CD4-positive, alpha-beta T cell (primary cell): ENCODE measurements at regions not wholly inside any gene's neighbourhood (a gene's known extent, or its start where the extent isn't known, plus 50 kb on each side); places are given as distances from the start of the nearest gene placed in this dataset.

ENCODE experiments used
- ATAC-seq: fragments of 200-7000 bp; cut with Tn5 transposase; one replicate; pipeline ENCODE4 v1.10.0; 2022; ENCODE audit warnings: mild to moderate bottlenecking; ENCODE audit not compliant: poor library complexity
- CTCF ChIA-PET: fragments of 350-600 bp; sonication (Branson Sonifier 250); formaldehyde crosslinking; loops from one replicate; lab custom pipeline; 2021; ENCODE audit warnings: antibody characterized with exemption, inconsistent platforms; lab: Charles Lee
- POLR2A ChIA-PET: fragments of 350-600 bp; sonication (Branson Sonifier 250); formaldehyde crosslinking; loops from one replicate; lab custom pipeline; 2021; ENCODE audit warnings: antibody characterized with exemption, inconsistent platforms; lab: Charles Lee
- DNase-seq, 14 experiments: peaks; one replicate each; pipeline ENCODE4 v3.0.0-alpha.2; 2013 to 2020; ENCODE audit warnings: mixed read lengths in 2 of 14
- H3K27ac ChIP-seq, 2 donors: one replicate each; pipeline versions ENCODE4 v1.5.1 to v1.7.0; 2013; ENCODE audit warnings: low read length in 2 of 2, low read depth in 1 of 2, mild to moderate bottlenecking in 1 of 2
- H3K27me3 ChIP-seq, 2 experiments: 1 replicate in 1 of 2; 2 replicates in 1 of 2; pipeline versions ENCODE4 v1.6.1 to v1.7.0; 2013; ENCODE audit warnings: low read length in 2 of 2, control low read depth in 1 of 2, mild to moderate bottlenecking in 1 of 2, moderate library complexity in 1 of 2; ENCODE audit not compliant: insufficient read depth in 2 of 2, control insufficient read depth in 1 of 2
- H3K36me3 ChIP-seq: one replicate; pipeline ENCODE4 v1.6.1; 2013; ENCODE audit warnings: low read length, control low read depth; ENCODE audit not compliant: insufficient read depth
- H3K4me1 ChIP-seq: one replicate; pipeline ENCODE4 v1.6.1; 2013; ENCODE audit warnings: low read length, control low read depth; ENCODE audit not compliant: insufficient read depth
- H3K4me3 ChIP-seq: one replicate; pipeline ENCODE4 v1.5.1; 2013; ENCODE audit warnings: mild to moderate bottlenecking, low read length, moderate library complexity
- H3K9me3 ChIP-seq, 2 experiments: 1 replicate in 1 of 2; 2 replicates in 1 of 2; pipeline versions ENCODE4 v1.6.1 to v1.7.0; 2013; ENCODE audit warnings: low read length in 2 of 2, mild to moderate bottlenecking in 2 of 2, control low read depth in 1 of 2, moderate library complexity in 1 of 2; ENCODE audit not compliant: control insufficient read depth in 1 of 2, insufficient read depth in 1 of 2
- H3K27ac Mint-ChIP-seq: one replicate; pipeline ENCODE4 v1.8.0; 2020; ENCODE audit warnings: mixed read lengths
- H3K27me3 Mint-ChIP-seq: one replicate; pipeline ENCODE4 v1.8.0; 2021; ENCODE audit warnings: mixed read lengths
- H3K36me3 Mint-ChIP-seq: one replicate; pipeline ENCODE4 v1.8.0; 2021; ENCODE audit warnings: low read depth, mixed read lengths
- H3K4me1 Mint-ChIP-seq: one replicate; pipeline ENCODE4 v1.8.0; 2021; ENCODE audit warnings: low read depth, mixed read lengths
- H3K4me3 Mint-ChIP-seq: one replicate; pipeline ENCODE4 v1.8.0; 2020; ENCODE audit warnings: mild to moderate bottlenecking, mixed read lengths
- H3K9me3 Mint-ChIP-seq: one replicate; pipeline ENCODE4 v1.8.0; 2020; ENCODE audit warnings: mixed read lengths
- CTCF ChIP-seq: fragments of 200-600 bp; IDR thresholded peaks from one replicate; pipeline ENCODE4 v1.8.0; 2022; ENCODE audit warnings: antibody characterized with exemption, mild to moderate bottlenecking
- intact Hi-C, 2 experiments: fragments of 100-400 bp; cut with DNase I in 1 of 2; cut with micrococcal nuclease in 1 of 2; formaldehyde crosslinking; loops; one replicate each; pipeline versions ENCODE4 v1.15.1 to v1.9.0; 2023 to 2025; cut with DNase I, micrococcal nuclease

DNA sequence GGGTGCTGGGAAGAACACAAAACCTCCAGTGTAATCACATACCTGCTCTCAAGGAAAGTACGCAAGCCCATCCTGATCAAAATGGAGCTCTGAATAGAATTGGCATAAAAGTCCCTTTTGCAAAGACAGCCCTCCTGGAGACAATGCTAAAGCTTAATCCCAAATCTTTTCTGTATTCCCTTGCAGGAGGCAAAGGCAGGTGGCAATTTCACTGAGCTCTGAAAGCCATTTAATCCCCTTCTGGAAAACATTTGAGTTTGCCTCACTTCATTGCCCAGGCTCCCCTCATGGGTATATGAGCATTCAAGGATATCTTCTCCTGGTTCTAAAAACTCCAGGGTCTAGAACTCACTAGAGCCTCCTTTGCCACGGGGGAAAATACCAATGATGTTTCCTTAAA is 310.2 kb upstream of the CNR1 start:
- no peaks in the 10 kb centered on the region for H3K36me3 Mint-ChIP-seq
- no peak for TF ChIP-seq CTCF
- H3K4me1 Mint-ChIP-seq: no peaks in the 10 kb centered on the region
- ATAC-seq (no peak), DNase-seq (no peak)
- H3K36me3 ChIP-seq: no peaks in the 10 kb centered on the region
- H3K27ac Mint-ChIP-seq: no peak overlapping the region
- H3K4me1 ChIP-seq: no peaks in the 10 kb centered on the region
- H3K27me3 ChIP-seq: no peaks in the 10 kb centered on the region
- H3K9me3 ChIP-seq: peaks cover 0 to 4% of the 10 kb centered on the region in 2 experiments
- H3K9me3 Mint-ChIP-seq: no peaks in the 10 kb centered on the region
- intact Hi-C loops: no loop called here
- H3K27ac ChIP-seq: no peak overlapping the region
- H3K4me3 ChIP-seq: no peak overlapping the region
- H3K4me3 Mint-ChIP-seq: no peak overlapping the region
- CTCF ChIA-PET: no interaction called here
- POLR2A ChIA-PET: no interaction called here
- H3K27me3 Mint-ChIP-seq: peaks cover 22% of the 10 kb centered on the region

GRCh38 chr6:88474720-88475119 is 308.6 kb upstream of the CNR1 start:
- H3K27me3 Mint-ChIP-seq: peaks cover 22% of the 10 kb centered on the region
- ChIA-PET POLR2A (no interaction called here), CTCF (no interaction called here)
- H3K4me3 ChIP-seq: no peak overlapping the region
- intact Hi-C loops: no loop called here
- H3K36me3 Mint-ChIP-seq: no peaks in the 10 kb centered on the region
- H3K4me3 Mint-ChIP-seq: no peak overlapping the region
- no peak overlapping the region for H3K27ac ChIP-seq
- ATAC-seq (no peak), DNase-seq (no peak)
- H3K9me3 Mint-ChIP-seq: no peaks in the 10 kb centered on the region
- no peak for TF ChIP-seq CTCF
- H3K27ac Mint-ChIP-seq: no peak overlapping the region
- H3K9me3 ChIP-seq: peaks cover 0 to 4% of the 10 kb centered on the region in 2 experiments
- no peaks in the 10 kb centered on the region for H3K36me3 ChIP-seq
- no peaks in the 10 kb centered on the region for H3K4me1 ChIP-seq
- H3K4me1 Mint-ChIP-seq: no peaks in the 10 kb centered on the region
- no peaks in the 10 kb centered on the region for H3K27me3 ChIP-seq

DNA sequence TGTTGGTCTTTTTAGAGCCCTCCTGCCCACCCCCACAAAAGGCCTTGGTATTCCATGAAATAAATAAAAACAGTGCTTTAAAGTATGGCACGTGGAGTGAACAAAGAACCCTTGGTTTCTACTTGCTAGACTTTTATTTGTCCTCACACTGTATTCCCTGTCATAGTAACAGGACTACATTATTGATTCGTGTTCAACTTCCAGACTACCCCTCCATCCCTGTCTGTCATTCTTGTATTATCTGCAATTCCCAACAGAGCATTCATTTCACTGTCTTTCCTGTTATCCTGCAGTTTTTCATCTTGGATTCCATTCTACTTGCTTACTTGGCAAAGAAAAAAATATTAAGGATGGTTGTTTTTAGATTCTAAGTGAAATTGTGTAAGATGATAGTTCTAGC is 307.4 kb upstream of the CNR1 start:
- Histone ChIP-seq H3K9me3 (no peaks in the 10 kb centered on the region), H3K36me3 (no peaks in the 10 kb centered on the region), H3K27me3 (no peaks in the 10 kb centered on the region), H3K4me1 (no peaks in the 10 kb centered on the region), H3K27ac (no peak overlapping the region), H3K4me3 (no peak overlapping the region)
- Mint-ChIP-seq H3K27ac (no peak overlapping the region), H3K27me3 (peaks cover 21% of the 10 kb centered on the region), H3K9me3 (no peaks in the 10 kb centered on the region), H3K36me3 (no peaks in the 10 kb centered on the region), H3K4me1 (no peaks in the 10 kb centered on the region), H3K4me3 (no peak overlapping the region)
- no peak for TF ChIP-seq CTCF
- ATAC-seq (no peak), DNase-seq (no peak)
- intact Hi-C loops: no loop called here
- CTCF ChIA-PET: no interaction called here
- POLR2A ChIA-PET: no interaction called here
